AG04450 (cell line): ENCODE measurements at regions not wholly inside any gene's neighbourhood (a gene's known extent, or its start where the extent isn't known, plus 50 kb on each side); places are given as distances from the start of the nearest gene placed in this dataset.

Experiments used
- CTCF ChIA-PET: fragments of 300-600, 350-600 bp; formaldehyde crosslinking; extraction: SDS; loops from one replicate; lab custom pipeline; 2022; ENCODE audit warnings: antibody characterized with exemption, inconsistent platforms; lab: Charles Lee
- POLR2A ChIA-PET: fragments of 350-600 bp; formaldehyde crosslinking; extraction: SDS; loops from one replicate; lab custom pipeline; 2021; ENCODE audit warnings: antibody characterized with exemption, inconsistent platforms; lab: Yijun Ruan, JAX
- DNase-seq: peaks from one replicate; pipeline ENCODE4 v3.0.0-alpha.2; 2011; ENCODE audit warnings: low read depth, low spot score
- H3K27ac ChIP-seq: one replicate; pipeline ENCODE4 v1.5.1; 2012; ENCODE audit warnings: low read depth, low read length, control low read depth
- H3K27me3 ChIP-seq: one replicate; pipeline ENCODE4 v1.6.0; 2012; ENCODE audit warnings: low read length; ENCODE audit not compliant: control insufficient read depth, insufficient read depth
- H3K4me3 ChIP-seq: 2 replicates; pipeline ENCODE4 v1.5.1; 2011; ENCODE audit warnings: mild to moderate bottlenecking, low read depth, low read length, control low read depth
- H3K9me3 ChIP-seq: 2 replicates; pipeline ENCODE4 v1.5.1; 2012; ENCODE audit warnings: low read length; ENCODE audit not compliant: control insufficient read depth, insufficient read depth
- CTCF ChIP-seq: IDR thresholded peaks from 2 replicates; pipeline ENCODE4 v1.5.1; 2011; ENCODE audit warnings: low read depth, low read length, control low read depth, inconsistent platforms

- CTCF ChIA-PET = no interaction called here
- no peak for DNase-seq
These were observed 682.6 kb upstream of the GNPDA2 start for GRCh38 chr4:45408996-45409395.

GRCh38 chr4:45399116-45399515, 672.8 kb upstream of the GNPDA2 start:
- DNase-seq = no peak
- no peak for TF ChIP-seq CTCF
- ChIA-PET CTCF (no interaction called here), POLR2A (no interaction called here)
- Histone ChIP-seq H3K27ac (no peak overlapping the region), H3K4me3 (no peak overlapping the region), H3K9me3 (no peaks in the 10 kb centered on the region; the same call in none of the 2 replicates), H3K27me3 (no peaks in the 10 kb centered on the region)

More at GRCh38 chr4:45408996-45409395, 682.6 kb upstream of the GNPDA2 start:
- POLR2A ChIA-PET = no interaction called here
- no peak overlapping the region for H3K4me3 ChIP-seq
- no peaks in the 10 kb centered on the region for H3K9me3 ChIP-seq
- H3K27ac ChIP-seq = no peak overlapping the region
- TF ChIP-seq CTCF = no peak
- H3K27me3 ChIP-seq = no peaks in the 10 kb centered on the region

- Histone ChIP-seq H3K27ac (no peak overlapping the region), H3K4me3 (no peak overlapping the region), H3K9me3 (peaks cover 2% of the 10 kb centered on the region; the same call in 1 of the 2 replicates), H3K27me3 (no peaks in the 10 kb centered on the region)
- POLR2A ChIA-PET = no interaction called here
- TF ChIP-seq CTCF = no peak
- CTCF ChIA-PET = no interaction called here
- no peak for DNase-seq
These were observed 659.0 kb upstream of the GNPDA2 start for GRCh38 chr4:45385306-45385705.

- H3K4me3 ChIP-seq = no peak overlapping the region
- peaks cover 4% of the 10 kb centered on the region for H3K9me3 ChIP-seq
- no peak overlapping the region for H3K27ac ChIP-seq
- TF ChIP-seq CTCF = no peak
- H3K27me3 ChIP-seq = no peaks in the 10 kb centered on the region
- ChIA-PET CTCF (no interaction called here), POLR2A (no interaction called here)
- no peak for DNase-seq
These were observed 644.1 kb upstream of the GNPDA2 start for GRCh38 chr4:45370408-45370807.

- CTCF ChIA-PET = no interaction called here
- H3K27me3 ChIP-seq = no peaks in the 10 kb centered on the region
- no peak for TF ChIP-seq CTCF
- DNase-seq = no peak
- no peak overlapping the region for H3K27ac ChIP-seq
- peaks cover 4% of the 10 kb centered on the region for H3K9me3 ChIP-seq
- POLR2A ChIA-PET = no interaction called here
- no peak overlapping the region for H3K4me3 ChIP-seq
These were observed 642.5 kb upstream of the GNPDA2 start for GRCh38 chr4:45368832-45369231.
